ENCODE measurements at regions not wholly inside any gene's neighbourhood (a gene's known extent, or its start where the extent isn't known, plus 50 kb on each side); places are given as distances from the start of the nearest gene placed in this dataset.

DNA sequence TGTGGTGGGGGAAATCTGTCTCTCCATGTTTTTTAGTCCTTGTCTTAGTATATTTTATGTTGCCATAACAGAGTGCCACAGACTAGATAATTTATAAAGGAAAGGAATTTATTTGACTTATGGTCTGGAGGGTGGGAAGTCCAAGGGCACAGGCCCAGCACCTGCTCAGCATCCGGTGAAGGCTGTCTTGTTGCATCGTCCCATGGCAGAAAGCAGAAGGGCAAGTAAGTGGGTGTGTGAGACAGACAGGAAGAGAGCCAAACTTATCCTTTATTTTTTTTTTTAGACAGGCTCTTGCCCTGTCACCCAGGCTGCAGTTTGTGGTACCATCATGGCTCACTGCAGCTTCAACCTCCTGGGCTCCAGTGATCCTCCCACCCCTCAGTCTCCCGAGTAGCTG lies 98.1 kb downstream of the HS1BP3 start:
- H3K4me3 ChIP-seq (replicated peaks in 1 of 2; ENCODE audit: low read depth in 2 of 2, low read length in 2 of 2) = no peak overlapping the region
- DNase-seq (ENCODE audit: low read depth in 2 of 2) = no peak
- TF ChIP-seq, protein P1, sequence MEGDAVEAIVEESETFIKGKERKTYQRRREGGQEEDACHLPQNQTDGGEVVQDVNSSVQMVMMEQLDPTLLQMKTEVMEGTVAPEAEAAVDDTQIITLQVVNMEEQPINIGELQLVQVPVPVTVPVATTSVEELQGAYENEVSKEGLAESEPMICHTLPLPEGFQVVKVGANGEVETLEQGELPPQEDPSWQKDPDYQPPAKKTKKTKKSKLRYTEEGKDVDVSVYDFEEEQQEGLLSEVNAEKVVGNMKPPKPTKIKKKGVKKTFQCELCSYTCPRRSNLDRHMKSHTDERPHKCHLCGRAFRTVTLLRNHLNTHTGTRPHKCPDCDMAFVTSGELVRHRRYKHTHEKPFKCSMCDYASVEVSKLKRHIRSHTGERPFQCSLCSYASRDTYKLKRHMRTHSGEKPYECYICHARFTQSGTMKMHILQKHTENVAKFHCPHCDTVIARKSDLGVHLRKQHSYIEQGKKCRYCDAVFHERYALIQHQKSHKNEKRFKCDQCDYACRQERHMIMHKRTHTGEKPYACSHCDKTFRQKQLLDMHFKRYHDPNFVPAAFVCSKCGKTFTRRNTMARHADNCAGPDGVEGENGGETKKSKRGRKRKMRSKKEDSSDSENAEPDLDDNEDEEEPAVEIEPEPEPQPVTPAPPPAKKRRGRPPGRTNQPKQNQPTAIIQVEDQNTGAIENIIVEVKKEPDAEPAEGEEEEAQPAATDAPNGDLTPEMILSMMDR (IDR thresholded peaks at IDR 0.05; ENCODE audit: low read depth, low read length) = no peak

DNA sequence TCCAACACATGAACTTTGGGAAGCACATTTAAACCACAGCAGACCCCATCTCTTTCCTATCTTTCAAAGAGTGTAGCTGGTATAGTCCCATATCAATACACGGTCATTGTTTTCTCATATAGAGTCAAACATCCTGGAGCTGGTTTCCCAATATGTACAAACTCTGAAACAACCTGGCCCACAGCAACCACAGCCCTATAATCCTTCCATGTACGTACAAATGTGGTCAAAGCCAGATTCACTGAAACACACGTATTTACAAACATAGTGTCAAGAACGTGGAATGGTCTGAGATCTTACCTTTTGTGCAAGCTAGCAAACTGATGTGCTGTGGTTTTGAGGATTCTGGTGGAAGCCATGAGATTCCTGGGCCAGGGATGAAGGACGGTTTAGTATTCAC lies 97.3 kb downstream of the HS1BP3 start:
- DNase-seq (ENCODE audit: low read depth in 2 of 2) = no peak
- H3K4me3 ChIP-seq (replicated peaks in 1 of 2; ENCODE audit: low read depth in 2 of 2, low read length in 2 of 2) = no peak overlapping the region
- TF ChIP-seq, protein P1 (IDR thresholded peaks at IDR 0.05; ENCODE audit: low read depth, low read length) = no peak

- TF ChIP-seq, protein P1 (IDR thresholded peaks at IDR 0.05; ENCODE audit: low read depth, low read length) = no peak
- DNase-seq (ENCODE audit: low read depth in 2 of 2) = no peak
- no peak overlapping the region for H3K4me3 ChIP-seq (replicated peaks in 1 of 2; ENCODE audit: low read depth in 2 of 2, low read length in 2 of 2)
Measured at GRCh38 chr2:20555954-20556353, 94.9 kb downstream of the HS1BP3 start.

DNA sequence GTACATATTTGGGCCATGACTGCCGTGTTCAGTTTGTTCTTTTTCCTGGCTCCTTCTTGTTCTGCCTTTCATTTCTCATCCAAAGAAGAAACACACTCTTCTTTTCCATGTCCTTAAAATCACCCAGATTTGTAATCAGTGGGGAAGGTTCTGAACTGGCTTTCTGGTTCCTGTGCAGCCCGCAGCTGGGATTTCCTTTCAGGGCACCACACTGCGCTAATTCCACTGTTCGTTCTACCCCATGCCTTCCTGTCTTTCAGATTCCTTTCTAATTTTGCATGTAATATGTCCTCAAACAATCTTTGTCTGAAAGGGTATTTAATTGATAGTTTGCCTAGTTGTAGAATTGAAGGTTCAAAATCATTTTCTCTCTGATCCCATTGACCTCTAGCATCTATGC lies 94.1 kb downstream of the HS1BP3 start:
- TF ChIP-seq, protein P1 (IDR thresholded peaks at IDR 0.05; ENCODE audit: low read depth, low read length) = no peak
- DNase-seq (ENCODE audit: low read depth in 2 of 2) = no peak
- no peak overlapping the region for H3K4me3 ChIP-seq (replicated peaks in 1 of 2; ENCODE audit: low read depth in 2 of 2, low read length in 2 of 2)

DNA sequence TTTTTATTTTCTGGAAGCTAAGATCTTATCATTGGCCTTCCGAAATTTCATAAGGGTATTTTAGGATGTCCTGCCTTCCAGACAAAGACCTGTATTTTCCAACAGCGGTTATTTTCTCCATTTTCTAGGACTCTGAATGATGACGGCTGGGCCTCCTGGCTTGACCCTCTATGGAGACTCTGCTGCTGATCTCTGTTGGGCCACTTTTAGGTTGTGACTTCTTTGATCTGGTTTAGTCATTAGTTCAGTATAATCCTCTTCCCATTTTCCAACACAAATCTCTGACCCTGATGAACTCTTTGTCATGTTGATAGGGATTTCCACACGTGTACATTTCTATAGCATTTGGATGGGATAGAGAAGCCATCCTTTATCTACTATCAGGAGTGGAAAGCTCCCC lies 93.7 kb downstream of the HS1BP3 start:
- DNase-seq (ENCODE audit: low read depth in 2 of 2) = no peak
- no peak overlapping the region for H3K4me3 ChIP-seq (replicated peaks in 1 of 2; ENCODE audit: low read depth in 2 of 2, low read length in 2 of 2)
- TF ChIP-seq, protein P1 (IDR thresholded peaks at IDR 0.05; ENCODE audit: low read depth, low read length) = no peak

GRCh38 chr2:20557635-20558034 lies 93.3 kb downstream of the HS1BP3 start:
- no peak overlapping the region for H3K4me3 ChIP-seq (replicated peaks in 1 of 2; ENCODE audit: low read depth in 2 of 2, low read length in 2 of 2)
- DNase-seq (ENCODE audit: low read depth in 2 of 2) = no peak
- TF ChIP-seq, protein P1 (IDR thresholded peaks at IDR 0.05; ENCODE audit: low read depth, low read length) = no peak

GRCh38 chr2:20558391-20559150 lies 92.3 kb downstream of the HS1BP3 start:
- H3K4me3 ChIP-seq (replicated peaks in 1 of 2; ENCODE audit: low read depth in 2 of 2, low read length in 2 of 2) = no peak overlapping the region
- no peak for DNase-seq (ENCODE audit: low read depth in 2 of 2)
- TF ChIP-seq, protein P1 (IDR thresholded peaks at IDR 0.05; ENCODE audit: low read depth, low read length) = no peak

Data from cardiac fibroblast (primary cell).